HG02981 (cell line): ENCODE measurements at regions not wholly inside any gene's neighbourhood (a gene's known extent, or its start where the extent isn't known, plus 50 kb on each side); places are given as distances from the start of the nearest gene placed in this dataset.
"Not testable (repeated sequence)": the region's sequence is repeated elsewhere in the genome, so short reads cannot be mapped to it uniquely, and the experiment has no call there.

Experiments used
- ATAC-seq: cut with Tn5 transposase; IDR thresholded peaks from one replicate; pipeline ENCODE4 v1.9.1; 2021; ENCODE audit warnings: mild to moderate bottlenecking, moderate library complexity; ENCODE audit not compliant: unreplicated experiment

DNA sequence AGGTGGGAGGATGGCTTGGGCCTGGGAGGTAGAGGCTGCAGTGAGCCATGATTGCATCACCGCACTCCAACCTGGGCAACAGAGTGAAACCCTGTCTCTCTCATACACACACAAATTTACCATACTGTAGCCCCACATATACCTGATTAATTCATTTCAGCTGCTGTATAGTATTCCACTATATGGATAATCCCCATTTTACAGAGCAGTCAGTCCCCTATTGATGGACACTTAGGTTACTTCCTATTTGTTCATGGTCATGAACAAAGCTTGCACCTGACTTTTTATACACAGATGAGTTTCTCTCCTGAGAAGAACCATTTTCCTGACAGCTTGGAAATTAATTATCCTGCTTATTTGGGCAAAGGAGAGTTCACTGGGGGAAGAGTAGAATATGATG, 59.2 kb downstream of the EMX2 start:
- ATAC-seq = no peak

DNA sequence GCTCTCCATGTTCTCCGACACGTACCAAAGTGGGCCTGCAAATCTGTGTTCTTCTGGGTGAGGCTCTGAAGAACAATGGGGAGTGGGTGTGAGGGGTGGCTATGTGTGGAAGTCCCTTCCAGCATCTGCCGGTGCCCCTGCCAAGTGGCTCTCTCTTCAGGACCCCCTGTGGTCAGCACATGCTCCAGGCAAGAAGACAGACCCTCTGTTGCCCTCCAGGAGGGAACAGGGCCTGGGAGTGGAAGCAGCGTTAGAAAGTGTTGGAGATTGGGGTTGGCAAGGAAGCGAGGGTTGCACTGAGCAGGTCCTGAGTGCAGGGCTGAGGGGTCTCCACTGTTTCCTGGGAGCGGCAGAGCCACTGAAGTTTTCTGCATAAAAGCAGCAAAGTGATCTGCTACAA, 60.5 kb downstream of the EMX2 start:
- no peak for ATAC-seq

DNA sequence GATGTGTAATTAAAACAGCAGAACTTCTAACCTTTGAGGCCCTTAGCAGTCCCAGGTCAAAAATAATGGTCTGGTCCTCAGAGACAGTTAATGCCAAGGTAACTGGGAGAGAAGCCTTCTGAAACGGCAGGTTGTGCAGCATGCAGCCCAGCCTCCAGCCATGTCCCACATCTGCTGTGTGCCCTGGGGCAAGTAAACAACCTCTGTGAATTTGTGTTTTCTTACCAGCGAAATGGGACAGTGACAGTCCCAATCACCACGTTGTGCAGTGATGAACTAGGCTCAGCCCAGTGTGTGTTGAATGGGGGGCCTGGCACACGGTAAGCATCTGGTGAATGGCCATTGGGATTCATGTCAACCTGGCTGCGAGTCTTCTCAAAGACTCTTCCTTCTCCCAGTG, 61.2 kb downstream of the EMX2 start:
- no peak for ATAC-seq

DNA sequence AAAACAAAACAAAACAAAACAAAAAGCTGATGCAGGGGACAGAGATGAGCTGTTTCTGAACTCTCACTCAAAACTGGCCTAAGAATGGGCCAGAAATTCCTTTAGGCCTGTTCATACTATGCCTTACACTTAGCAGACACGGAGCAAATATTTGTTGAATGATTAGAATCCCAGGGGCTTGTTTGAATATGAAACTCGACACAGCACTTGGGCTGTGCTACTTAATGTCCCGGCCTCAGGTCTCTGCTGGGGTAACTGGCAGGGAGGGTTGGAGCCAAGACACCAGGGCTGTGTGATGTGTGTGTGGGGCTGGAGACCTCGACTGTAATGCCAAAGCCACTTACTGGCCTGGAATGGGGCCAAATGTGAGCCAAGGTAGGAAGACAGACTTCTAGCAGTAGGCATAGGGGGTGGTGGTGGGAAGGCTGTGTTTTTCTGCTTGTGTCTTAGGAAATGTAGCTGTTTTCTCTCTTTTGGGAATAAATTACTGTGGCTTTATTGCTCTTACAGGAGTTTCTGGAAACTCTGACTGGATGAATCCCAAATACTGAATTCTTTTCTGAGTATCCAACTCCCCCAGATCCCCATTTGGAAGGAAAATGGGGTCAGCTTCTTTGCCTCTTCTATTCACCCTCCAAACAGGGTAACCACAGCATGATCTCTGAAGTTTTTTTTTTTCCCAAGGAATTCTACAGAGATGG, 66.7 kb downstream of the EMX2 start:
- ATAC-seq = no peak

DNA sequence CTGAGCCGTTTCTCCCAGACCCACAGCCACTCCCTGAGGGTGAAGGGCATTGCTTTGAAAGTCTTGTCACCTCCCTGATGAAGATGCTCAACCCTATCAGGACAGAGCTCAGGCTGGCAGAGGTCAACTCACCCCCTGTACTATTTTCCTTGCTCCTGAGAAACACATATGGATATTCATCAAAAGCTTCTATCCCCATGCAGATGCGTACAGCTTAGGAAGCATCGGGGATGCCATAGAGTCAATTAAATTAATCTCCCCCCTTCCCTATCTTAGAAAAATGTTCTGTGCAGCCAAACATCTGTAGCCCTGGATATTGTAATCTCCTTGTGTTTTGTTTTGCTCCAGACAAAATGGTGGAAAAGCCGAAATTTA, 67.2 kb downstream of the EMX2 start:
- ATAC-seq = no peak

DNA sequence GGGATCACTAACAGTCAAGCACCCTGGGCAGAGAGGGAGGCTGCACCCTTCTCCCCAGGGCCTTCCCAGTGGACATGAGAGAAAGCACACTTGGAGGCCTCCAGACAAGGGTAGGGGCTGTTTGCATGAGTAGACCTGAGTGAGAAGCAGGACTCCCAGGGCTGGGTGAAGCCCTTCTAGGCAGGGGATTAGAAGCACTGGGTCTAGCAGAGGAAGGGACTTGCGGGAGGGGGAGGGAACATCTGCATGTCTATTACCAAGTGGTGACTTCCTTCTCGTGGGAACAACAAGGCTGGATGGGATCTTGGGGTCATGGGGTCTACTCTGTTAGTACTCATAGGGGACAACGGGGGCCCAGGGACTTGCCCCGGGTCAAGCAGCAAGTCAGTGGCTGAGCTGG, 67.8 kb downstream of the EMX2 start:
- ATAC-seq = no peak

DNA sequence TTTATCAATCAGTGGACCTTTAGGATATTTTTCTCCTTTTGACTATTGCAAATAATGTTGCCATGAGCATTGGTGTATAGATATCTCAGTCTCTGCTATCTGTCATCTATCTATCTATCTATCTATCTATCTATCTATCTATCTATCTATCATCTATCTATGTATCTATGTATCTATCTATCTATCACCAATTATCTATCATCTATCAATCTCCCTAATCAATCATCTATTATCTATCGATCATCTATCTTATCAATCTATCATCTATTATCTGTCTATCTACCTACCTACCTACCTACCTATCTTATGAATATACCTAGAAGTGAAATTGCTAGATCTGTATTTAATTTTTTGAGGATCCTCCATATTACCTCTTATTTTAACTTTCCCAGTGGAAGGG, 69.6 kb downstream of the EMX2 start:
- ATAC-seq = no peak

DNA sequence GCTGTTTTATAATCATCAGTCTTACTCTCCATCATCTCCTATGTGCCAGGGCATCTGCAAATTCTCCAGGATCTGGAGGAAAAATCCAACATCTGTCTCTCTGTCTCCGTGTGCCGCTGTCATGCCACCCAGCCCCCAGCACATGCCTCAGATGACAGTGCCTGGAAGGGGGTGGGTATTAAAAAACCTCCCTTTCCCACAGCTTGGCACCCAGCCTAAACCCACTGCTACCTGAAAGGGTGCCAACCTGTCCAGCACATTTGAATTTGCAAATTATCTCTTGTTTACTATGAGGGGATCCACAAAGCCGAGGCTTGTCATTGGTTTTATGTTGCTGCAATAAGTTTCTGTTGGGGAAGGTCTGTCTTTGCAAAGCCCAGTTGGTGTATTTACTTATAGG, 73.1 kb downstream of the EMX2 start:
- no peak for ATAC-seq

DNA sequence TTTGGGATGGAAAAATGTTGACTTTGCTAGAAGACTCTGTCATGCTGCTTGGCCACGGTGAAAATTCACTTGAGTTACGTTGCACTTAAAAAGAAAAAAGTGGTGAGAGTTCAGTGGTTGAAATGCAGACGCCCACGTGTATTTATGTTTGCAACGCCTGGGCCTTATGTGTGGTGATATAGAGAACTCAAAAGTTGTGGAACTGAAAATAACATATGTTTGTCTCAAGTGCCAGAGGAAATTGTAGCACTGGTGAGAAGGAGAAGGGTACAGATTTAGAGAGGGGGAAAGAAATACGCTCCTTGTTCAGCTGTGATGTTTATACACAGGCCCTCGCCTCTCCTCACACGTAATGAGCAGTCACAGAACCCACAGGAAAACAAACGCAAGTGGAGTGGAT, 73.6 kb downstream of the EMX2 start:
- no peak for ATAC-seq

DNA sequence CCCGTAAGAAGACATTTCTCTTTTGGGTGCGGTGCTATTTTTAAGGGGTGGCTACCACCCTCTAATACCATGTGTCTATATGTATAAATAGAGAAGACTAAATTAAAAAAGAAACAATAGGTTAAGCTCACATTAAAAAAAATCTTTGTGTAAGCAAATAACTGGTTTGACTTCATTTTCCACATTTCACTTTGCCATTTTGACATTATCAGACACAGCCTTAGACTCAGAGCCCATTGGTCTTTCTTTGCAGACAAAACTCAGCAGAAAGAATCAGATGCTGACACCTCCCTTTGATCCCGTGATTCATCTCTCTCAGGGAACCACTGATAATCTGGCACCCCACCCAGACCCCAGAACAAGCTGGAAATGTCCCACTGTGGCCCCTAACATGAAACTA, 74.5 kb downstream of the EMX2 start:
- no peak for ATAC-seq

DNA sequence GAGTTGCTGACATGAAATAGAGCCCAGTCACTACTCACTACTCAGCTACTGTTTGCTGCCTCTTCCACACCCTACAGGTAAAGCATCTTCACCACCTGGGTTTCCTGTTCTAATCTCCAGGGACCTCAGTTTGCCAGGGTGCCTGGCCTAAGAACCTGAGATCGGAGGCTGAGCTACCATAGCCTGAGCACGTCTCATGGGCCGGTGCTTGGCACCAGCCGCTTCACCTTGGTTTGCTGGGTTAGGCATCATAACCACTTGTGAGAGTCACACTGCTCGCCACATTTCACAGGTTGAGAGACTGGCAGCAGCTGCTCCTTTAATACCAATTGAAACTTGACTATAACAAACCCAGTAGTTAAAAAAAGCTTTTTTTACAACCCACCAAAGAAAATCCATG, 75.1 kb downstream of the EMX2 start:
- no peak for ATAC-seq

DNA sequence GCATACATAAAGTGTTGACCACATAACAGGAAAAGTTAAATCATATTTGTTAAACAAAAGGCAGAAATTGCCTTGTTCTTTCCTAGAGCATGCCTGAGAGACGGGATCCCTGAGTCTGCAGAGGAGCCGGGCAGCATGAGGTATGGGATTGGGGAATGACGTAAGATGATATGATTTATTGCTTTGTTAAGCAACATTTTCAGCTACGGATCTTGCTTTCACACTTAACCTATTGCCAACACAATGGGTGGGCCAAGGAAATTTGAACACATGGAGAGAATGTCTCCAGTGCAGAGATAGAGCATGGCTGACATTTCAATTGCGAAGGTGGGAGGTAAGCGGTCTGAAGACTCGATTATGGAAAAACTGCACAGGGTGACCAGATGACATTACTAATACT, 76.7 kb downstream of the EMX2 start:
- ATAC-seq = no peak

DNA sequence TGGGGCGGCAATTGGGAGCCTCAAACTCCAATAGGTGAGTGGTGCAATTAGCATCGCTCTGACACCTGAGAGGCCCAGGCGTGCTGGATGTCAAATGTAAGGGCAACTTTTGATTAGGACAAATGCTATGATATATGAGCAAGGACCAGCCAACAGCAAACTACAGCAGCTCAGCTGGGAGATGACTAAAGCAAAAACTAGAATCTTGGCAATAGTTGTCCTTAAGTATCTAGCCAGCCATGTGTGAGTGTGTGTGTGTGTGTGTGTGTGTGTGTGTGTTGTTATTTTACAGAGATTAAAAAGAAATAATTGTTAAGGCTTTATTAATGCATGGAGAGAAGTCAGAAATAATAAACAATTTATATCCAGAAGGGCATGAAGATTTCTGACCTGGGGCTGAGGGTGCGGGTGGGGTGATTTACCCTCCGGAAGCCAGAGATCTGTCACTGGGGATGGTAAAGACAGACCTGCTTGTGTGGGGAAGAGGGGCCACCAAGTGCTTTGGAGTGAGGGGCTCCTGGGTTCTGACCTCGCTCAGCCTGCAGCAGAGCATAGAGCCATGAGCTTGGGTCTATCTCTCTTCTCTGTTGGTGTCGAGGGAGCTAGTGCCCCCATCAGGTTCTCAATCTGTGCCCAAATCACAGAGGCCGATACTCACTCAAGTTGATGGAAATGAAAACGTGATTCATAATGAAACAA, 77.3 kb downstream of the EMX2 start:
- ATAC-seq = no peak

DNA sequence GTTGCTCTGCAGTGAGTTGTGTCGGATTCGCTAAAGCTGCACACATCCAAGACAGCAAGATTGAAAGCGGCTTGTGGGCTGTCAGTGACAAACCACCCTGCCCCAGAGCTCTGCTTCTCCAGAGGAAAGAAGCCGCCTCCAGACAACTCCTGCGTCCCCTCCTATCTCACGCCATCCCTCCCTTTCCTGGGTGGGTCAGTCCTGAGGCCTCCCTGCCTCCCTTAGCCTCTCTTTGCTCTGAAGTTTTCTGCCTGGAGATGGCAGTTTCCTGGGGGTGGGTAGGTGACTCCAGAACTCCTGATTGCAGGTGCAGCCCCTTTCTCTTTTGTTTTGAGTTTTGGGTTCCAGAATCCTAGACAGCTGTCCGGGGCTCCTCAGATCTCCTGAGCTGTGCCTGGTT, 78.7 kb downstream of the EMX2 start:
- ATAC-seq = no peak

DNA sequence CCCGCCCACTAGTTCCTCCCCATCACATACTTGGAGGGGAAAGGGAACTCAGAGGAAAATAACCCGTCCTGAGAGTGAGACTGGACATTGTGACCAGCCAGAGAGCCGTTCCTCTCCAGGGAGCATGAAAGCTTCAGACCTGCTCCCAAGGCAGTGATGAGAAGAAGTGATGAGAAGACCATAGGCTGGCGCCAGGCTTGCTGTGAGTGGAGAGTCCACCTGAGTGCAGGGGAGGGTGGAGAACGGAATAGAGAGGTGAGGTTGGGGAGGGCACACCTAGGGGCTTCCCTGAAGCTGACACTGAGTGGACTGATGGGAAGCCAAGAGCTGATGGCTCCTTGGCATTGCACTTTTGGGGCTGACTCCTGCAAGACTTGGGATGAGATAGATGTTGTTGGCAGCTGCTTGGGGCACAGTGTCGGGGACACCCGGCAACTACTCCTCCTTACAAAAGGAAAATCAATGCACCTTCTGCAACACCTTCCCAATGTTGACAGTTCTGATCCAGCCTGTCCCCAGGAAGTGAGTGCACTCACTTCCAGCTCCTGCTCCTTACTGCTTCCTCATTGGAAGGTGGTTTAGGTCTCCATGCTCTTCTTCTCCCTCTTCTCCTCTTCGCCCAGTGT, 79.4 kb downstream of the EMX2 start:
- ATAC-seq = no peak

DNA sequence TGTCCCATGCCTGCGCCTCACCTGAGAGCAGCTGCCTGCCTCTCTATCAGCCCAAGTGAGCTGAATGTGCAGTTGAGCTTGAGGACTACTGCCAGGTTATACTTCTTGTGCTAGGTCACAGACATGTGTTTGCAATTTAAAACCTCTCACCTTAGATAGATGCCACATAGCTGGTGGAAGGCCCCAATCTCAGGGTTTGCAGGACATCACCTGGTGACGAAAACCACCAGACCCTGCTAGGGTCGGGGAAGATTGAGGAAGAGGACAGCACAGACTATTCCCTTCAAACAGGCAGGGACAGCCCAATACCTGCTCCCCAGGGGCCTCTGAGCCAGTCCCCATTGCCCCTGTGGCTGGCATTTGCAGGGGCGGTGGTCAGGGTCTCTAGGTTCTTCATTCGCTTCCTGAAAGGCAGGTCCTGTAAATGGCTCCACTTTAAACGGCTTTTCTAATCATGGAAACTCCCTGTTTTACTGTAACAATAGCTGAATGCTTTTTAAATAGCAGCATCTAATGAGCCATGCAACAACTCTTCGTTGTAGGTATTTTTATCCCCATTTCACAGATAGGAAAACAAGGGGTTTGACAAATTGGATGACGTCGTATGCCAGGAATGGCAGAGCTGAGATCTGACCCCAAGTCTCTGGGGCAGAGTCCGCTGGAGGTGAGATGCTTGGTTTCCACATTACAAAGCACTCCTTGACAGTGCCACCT, 80.1 kb downstream of the EMX2 start:
- ATAC-seq = no peak

DNA sequence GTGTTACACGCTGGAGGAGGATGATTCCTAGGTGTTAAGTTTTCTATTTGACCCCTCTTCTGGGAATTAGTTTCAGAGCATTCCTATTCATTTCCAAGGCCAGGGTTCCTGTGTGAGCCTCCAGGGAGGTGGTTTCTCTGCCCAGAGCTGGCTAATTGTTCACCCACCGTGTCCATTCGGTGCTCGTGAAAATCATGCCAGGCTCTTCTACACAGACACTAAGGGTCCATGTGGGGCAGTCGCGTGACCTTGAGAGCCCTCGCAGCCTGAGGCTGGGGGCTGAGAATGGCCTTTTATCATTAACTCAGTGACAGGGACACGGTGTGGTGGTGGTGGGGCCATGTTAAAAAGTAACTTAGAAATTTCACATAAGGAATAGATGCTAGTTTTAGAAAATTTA, 83.7 kb downstream of the EMX2 start:
- ATAC-seq = no peak

DNA sequence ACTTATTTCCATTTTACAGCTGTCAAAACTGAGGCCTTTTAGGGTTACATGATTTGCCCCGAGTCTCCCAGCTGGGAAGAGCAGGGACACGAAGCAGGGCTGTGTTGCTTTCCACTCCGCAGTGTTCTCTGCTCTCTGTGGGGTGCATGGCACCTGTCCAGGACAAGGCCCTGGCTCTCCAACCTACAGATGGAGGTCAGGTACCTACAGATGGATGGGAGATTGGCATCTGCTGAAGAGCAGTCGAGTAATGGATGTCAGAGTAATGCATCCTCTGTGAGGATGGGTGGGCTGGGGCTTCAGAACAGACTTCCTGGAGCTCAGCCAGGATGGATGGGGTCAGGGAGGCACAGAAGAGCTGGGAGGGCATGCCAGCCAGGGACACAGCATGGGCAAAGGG, 85.0 kb downstream of the EMX2 start:
- ATAC-seq = no peak

DNA sequence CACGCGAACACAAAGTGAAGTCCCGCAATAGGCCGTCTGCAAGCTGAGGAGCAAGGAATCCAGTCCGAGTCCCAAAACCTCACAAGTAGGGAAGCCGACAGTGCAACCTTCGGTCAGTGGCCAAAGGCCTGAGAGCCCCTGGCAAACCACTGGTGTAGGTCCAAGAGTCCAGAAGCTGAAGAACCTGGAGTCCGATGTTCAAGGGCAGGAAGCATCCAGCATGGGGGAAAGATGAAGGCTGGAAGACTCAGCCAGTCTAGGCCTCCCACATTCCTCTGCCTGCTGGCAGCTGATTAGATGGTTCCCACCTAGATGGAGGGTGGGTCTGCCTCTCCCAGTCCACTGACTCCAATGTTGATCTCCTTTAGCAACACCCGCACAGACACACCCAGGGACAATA, 87.2 kb downstream of the EMX2 start:
- not testable (repeated sequence) for ATAC-seq

DNA sequence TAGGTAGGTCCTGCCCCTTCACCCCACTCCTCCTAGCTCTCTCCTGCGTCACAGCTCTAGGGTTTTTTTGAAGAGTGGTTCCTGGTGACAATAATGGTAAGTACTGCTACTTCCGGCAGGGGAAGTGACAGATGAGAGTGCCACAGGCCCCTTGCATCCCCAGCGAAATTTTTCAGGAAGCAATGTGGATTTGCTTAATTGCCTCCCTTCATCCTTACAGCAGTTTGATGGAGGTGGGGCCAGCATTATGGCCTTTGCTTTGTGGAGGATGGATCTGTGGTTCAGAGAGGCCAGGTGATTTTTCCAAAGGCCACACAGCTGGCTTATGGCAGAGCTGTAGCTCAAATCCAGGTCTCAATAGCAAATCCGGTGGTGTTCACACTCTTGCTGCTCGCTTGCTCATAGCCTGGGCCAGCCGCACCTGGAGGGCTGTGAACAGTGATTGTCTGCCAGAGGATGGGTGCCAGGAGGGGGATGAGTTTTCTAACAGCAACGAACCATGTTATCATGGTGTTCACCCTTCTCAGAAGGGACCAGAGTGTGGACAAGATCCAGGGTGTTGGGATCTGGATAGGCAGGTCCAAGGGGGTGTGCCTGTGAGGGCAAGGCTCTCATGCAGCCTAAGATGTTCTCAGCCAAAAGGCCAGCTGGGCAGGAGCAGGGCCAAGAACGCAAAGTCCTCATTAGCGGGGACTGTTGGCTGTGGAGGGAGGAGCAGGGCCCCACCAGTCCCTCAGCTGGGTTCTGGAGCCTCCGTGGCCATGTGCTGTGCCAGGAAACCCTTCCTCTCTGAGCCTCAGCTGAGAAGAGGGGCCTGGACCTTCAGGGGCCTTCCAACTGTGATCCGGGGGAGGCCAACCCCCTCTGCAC, 89.0 kb downstream of the EMX2 start:
- no peak for ATAC-seq

DNA sequence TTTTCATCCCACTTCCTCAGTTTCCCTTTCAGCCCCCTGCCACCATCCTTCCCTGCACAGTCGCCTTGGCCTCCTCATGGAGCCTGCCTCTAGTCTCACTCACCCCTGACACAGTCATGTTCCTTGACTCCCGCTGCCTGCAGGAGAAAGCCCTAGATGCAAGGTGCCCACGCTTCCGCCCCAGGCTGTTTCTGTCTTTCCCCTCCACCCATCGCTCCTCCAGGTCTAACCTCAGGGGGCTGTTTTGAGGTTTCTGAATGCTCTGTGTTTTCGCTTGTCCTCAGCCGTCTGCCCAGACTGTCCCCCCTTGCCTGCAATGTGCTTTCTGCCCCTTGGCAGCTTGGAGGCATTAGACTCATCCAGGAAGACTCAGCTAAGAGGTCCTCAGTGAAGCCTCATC, 89.9 kb downstream of the EMX2 start:
- ATAC-seq = no peak
